ENCODE measurements at regions not wholly inside any gene's neighbourhood (a gene's known extent, or its start where the extent isn't known, plus 50 kb on each side); places are given as distances from the start of the nearest gene placed in this dataset.

- intact Hi-C loops (cut with micrococcal nuclease) (no loop called here), in situ Hi-C loops (cut with MboI) (no loop called here)
- DNase-seq (ENCODE audit: extremely low read depth in 1 of 4, low spot score in 3 of 4) (no peak), ATAC-seq (no peak), FAIRE-seq (no peak)
- WGBS (ENCODE audit: insufficient coverage, low coverage, missing lambda C conversion rate): 0% methylated on average over 3 of the region's 3 CpGs
- Histone ChIP-seq H3K9ac (ENCODE audit: insufficient read depth in 1 of 2, low read depth in 2 of 2, low read length in 2 of 2) (no peak overlapping the region), H3K27me3 (ENCODE audit: control insufficient read depth in 2 of 2, insufficient read depth in 2 of 2, low read length in 2 of 2) (no peaks in the 10 kb centered on the region), H3K4me3 (no peak overlapping the region), H4K20me1 (replicated peaks; ENCODE audit: control insufficient read depth, insufficient read depth, low read length) (no peaks in the 10 kb centered on the region), H3K4me1 (replicated peaks in 1 of 2; ENCODE audit: control insufficient read depth in 2 of 2, insufficient read depth in 2 of 2, low read length in 2 of 2) (no peaks in the 10 kb centered on the region), H3K79me2 (ENCODE audit: control insufficient read depth, insufficient read depth, low read length) (no peaks in the 10 kb centered on the region), H3K4me2 (ENCODE audit: insufficient read depth, low read length) (no peak overlapping the region), H3K36me3 (ENCODE audit: control insufficient read depth, insufficient read depth, low read length) (no peaks in the 10 kb centered on the region), H2AFZ (ENCODE audit: low read depth, low read length) (no peak overlapping the region), H3K9me3 (replicated peaks; ENCODE audit: control insufficient read depth, insufficient read depth, low read depth, low read length) (no peaks in the 10 kb centered on the region), H3K27ac (ENCODE audit: extremely low read depth, low read depth, low read length) (no peak overlapping the region), H3K9me1 (ENCODE audit: control insufficient read depth, insufficient read depth, low read length) (no peaks in the 10 kb centered on the region)
- no TSS peak for BruUV-seq (replicated peaks)
- CTCF ChIA-PET (ENCODE audit: low intra/inter-chr PET ratio): no interaction called here
- POLR2A ChIA-PET: no interaction called here
- TF ChIP-seq ZNF75A (CRISPR knock-in tag; IDR thresholded peaks at IDR 0.05): no peak
- TF ChIP-seq ESRRA (IDR thresholded peaks at IDR 0.05; ENCODE audit: borderline replicate concordance, low read depth): no peak
- TF ChIP-seq NR1H2 (CRISPR knock-in tag; IDR thresholded peaks at IDR 0.05): no peak
- no peak for TF ChIP-seq NCOA1 (IDR thresholded peaks at IDR 0.05; ENCODE audit: low read depth)
- no peak for TF ChIP-seq PTBP1 (IDR thresholded peaks at IDR 0.05; ENCODE audit: low read depth, low read length)
- TF ChIP-seq ZNF511 (CRISPR knock-in tag; IDR thresholded peaks at IDR 0.05): no peak
- TF ChIP-seq HMBOX1 (IDR thresholded peaks at IDR 0.05): no peak
- no peak for TF ChIP-seq ZBTB40 (IDR thresholded peaks at IDR 0.05)
- no peak for TF ChIP-seq ZBTB40 (CRISPR knock-in tag; IDR thresholded peaks at IDR 0.05)
- TF ChIP-seq ZNF212 (CRISPR knock-in tag; IDR thresholded peaks at IDR 0.05): no peak
- TF ChIP-seq ZNF644 (tag; IDR thresholded peaks at IDR 0.05; ENCODE audit: low read depth): no peak
- TF ChIP-seq STAG1 (CRISPR knock-in tag; IDR thresholded peaks at IDR 0.05; ENCODE audit: borderline replicate concordance): no peak
- no peak for TF ChIP-seq ZNF274 (IDR thresholded peaks at IDR 0.05; ENCODE audit: borderline replicate concordance, low read depth, low read length)
- no peak for TF ChIP-seq MCM2 (IDR thresholded peaks at IDR 0.05; ENCODE audit: low read depth)
- TF ChIP-seq MXI1 (IDR thresholded peaks at IDR 0.05; ENCODE audit: low read depth, low read length): no peak
Measured at GRCh38 chr4:111404673-111405072, 740.6 kb upstream of the FAM241A start.
